BLaER1 treated with 17β-estradiol and CSF1 and Interleukin-3, amounts not matched to agents 10 nM and 100 nM (cell line): ENCODE measurements at regions not wholly inside any gene's neighbourhood (a gene's known extent, or its start where the extent isn't known, plus 50 kb on each side); places are given as distances from the start of the nearest gene placed in this dataset.

Experiments used
- H3K27ac ChIP-seq, 11 experiments: shearing (Covaris generic); formaldehyde crosslinking; 2 replicates each; pipeline ENCODE4 v1.8.1; 2022
- H3K27me3 ChIP-seq, 11 experiments: shearing (Covaris generic); formaldehyde crosslinking; 2 replicates each; pipeline ENCODE4 v1.8.1; 2022
- H3K36me3 ChIP-seq, 11 experiments: shearing (Covaris generic); formaldehyde crosslinking; 2 replicates each; pipeline ENCODE4 v1.8.1; 2022
- H3K4me1 ChIP-seq, 10 experiments: shearing (Covaris generic); formaldehyde crosslinking; 2 replicates each; pipeline ENCODE4 v1.8.1; 2022
- H3K4me2 ChIP-seq, 11 experiments: shearing (Covaris generic); formaldehyde crosslinking; 2 replicates each; pipeline ENCODE4 v1.8.1; 2022
- H3K4me3 ChIP-seq, 10 experiments: shearing (Covaris generic); formaldehyde crosslinking; 2 replicates each; pipeline ENCODE4 v1.8.1; 2022
- H3K9ac ChIP-seq, 11 experiments: shearing (Covaris generic); formaldehyde crosslinking; 2 replicates each; pipeline ENCODE4 v1.8.1; 2022
- H3K9me3 ChIP-seq, 11 experiments: shearing (Covaris generic); formaldehyde crosslinking; replicated peaks in 1 of 11; 2 replicates each; pipeline ENCODE4 v1.8.1; 2022
- H4K20me1 ChIP-seq, 11 experiments: shearing (Covaris generic); formaldehyde crosslinking; 2 replicates each; pipeline ENCODE4 v1.8.1; 2022
- Cebpa-rat ChIP-seq, 11 experiments: shearing (Covaris generic); IDR thresholded peaks; 2 replicates each; pipeline ENCODE4 v1.8.1; 2022

DNA sequence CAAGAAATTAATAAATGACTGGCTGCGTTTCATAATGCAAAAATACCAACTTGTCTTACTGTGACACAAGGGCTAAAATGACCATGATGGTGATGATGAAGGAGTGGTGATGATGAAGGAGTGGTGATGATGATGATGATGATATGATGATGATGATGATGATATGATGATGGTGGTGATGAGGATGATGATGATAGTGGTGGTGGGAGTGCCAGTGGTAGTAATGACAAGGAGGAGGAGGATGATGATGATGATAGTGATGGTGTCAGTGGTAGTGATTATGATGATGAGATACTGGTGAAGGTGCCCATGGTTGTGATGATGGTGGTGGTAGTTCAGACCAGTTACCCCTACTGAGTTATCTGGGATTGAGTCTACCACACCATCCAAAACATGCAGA is 265.9 kb downstream of the FGFR2 start:
- Histone ChIP-seq H3K27ac (no peak overlapping the region), H3K27me3 (no peaks in the 10 kb centered on the region), H3K4me2 (peak overlapping the region in 2 of 11 experiments; percentile 1 to 2; a peak in 2 of 22 replicates), H3K36me3 (no peaks in the 10 kb centered on the region), H3K4me1 (peaks cover 0 to 30% (median 20%) of the 10 kb centered on the region in 10 experiments; a peak in 14 of 20 replicates), H3K9me3 (peaks cover 0 to 7% (median 0%) of the 10 kb centered on the region in 11 experiments; a peak in 4 of 22 replicates), H3K4me3 (no peak overlapping the region), H4K20me1 (no peaks in the 10 kb centered on the region), H3K9ac (no peak overlapping the region)
- no peak for TF ChIP-seq Cebpa-rat (IDR thresholded peaks at IDR 0.05)

- no peaks in the 10 kb centered on the region for H4K20me1 ChIP-seq
- H3K9ac ChIP-seq: no peak overlapping the region
- H3K9me3 ChIP-seq: no peaks in the 10 kb centered on the region
- H3K36me3 ChIP-seq: no peaks in the 10 kb centered on the region
- H3K27me3 ChIP-seq: no peaks in the 10 kb centered on the region
- no peak overlapping the region for H3K27ac ChIP-seq
- TF ChIP-seq Cebpa-rat (IDR thresholded peaks at IDR 0.05): no peak
- peaks cover 0 to 30% (median 20%) of the 10 kb centered on the region in 10 experiments; a peak in 14 of 20 replicates for H3K4me1 ChIP-seq
- peak overlapping the region in 2 of 11 experiments; percentile 1 to 2; a peak in 2 of 22 replicates for H3K4me2 ChIP-seq
- H3K4me3 ChIP-seq: no peak overlapping the region
Observed at GRCh38 chr10:121332829-121333765, 265.1 kb downstream of the FGFR2 start.

- H3K36me3 ChIP-seq: no peaks in the 10 kb centered on the region
- H4K20me1 ChIP-seq: no peaks in the 10 kb centered on the region
- TF ChIP-seq Cebpa-rat (IDR thresholded peaks at IDR 0.05): no peak
- no peak overlapping the region for H3K4me2 ChIP-seq
- H3K9ac ChIP-seq: no peak overlapping the region
- H3K4me3 ChIP-seq: no peak overlapping the region
- no peak overlapping the region for H3K27ac ChIP-seq
- no peaks in the 10 kb centered on the region for H3K27me3 ChIP-seq
- H3K4me1 ChIP-seq: peaks cover 0 to 13% (median 9%) of the 10 kb centered on the region in 10 experiments; a peak in 12 of 20 replicates
- no peaks in the 10 kb centered on the region for H3K9me3 ChIP-seq
Observed at GRCh38 chr10:121335386-121335925, 262.8 kb downstream of the FGFR2 start.

- no peak for TF ChIP-seq Cebpa-rat (IDR thresholded peaks at IDR 0.05)
- H4K20me1 ChIP-seq: no peaks in the 10 kb centered on the region
Observed at GRCh38 chr10:121337427-121337826, 260.8 kb downstream of the FGFR2 start.

DNA sequence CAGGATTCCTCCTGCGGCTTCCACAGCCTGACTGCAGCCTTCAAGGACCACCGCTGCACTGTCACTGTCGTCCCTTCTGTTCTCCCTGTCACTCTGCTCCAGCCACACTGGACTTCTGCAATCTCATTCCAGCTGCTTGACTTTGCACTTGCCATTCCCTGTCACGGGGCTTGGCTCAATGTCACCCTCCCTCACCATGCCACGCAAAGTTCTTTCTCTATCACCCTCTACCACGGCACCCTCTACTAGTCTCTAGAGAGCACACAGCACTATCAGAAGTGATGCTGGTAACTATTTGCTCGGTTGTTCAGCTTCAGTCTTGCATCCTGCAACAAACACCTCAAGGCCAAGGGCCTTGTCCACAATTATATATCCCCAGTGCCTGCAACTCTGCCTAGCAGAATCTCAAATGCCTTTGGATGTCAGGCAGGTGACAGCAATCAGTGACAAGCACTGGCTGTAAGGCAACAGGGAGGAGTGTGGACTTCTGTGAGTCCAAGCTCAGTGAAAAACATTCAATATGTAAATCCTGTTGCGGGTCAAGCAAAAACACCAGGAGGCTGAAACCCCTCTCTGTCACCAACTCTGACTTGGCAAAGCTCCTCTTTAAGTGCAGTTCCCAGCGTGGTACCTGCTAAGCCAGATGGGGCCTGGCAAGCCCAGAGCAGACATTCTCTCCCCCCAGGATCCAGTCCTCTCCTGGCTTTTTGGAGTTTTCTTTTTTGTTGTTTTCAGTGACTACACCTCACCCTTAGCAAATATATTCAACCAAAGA is 259.9 kb downstream of the FGFR2 start:
- TF ChIP-seq Cebpa-rat (IDR thresholded peaks at IDR 0.05): no peak
- Histone ChIP-seq H3K4me1 (no peaks in the 10 kb centered on the region), H3K36me3 (no peaks in the 10 kb centered on the region), H3K4me3 (no peak overlapping the region), H3K4me2 (no peak overlapping the region), H3K27me3 (no peaks in the 10 kb centered on the region), H3K27ac (no peak overlapping the region), H3K9me3 (0 out of 22 replicates have a peak, but pooled peaks cover 0 to 6% (median 0%) of the 10 kb centered on the region in 11 experiments), H3K9ac (no peak overlapping the region), H4K20me1 (no peaks in the 10 kb centered on the region)

More at GRCh38 chr10:121337427-121337826, 260.8 kb downstream of the FGFR2 start:
- Histone ChIP-seq H3K9me3 (0 out of 22 replicates have a peak, but pooled peaks cover 0 to under 1% (median 0%) of the 10 kb centered on the region in 11 experiments), H3K27me3 (no peaks in the 10 kb centered on the region), H3K4me2 (no peak overlapping the region), H3K9ac (no peak overlapping the region), H3K4me3 (no peak overlapping the region), H3K36me3 (no peaks in the 10 kb centered on the region), H3K27ac (no peak overlapping the region), H3K4me1 (peaks cover 0 to 8% (median 0%) of the 10 kb centered on the region in 10 experiments; a peak in 1 of 20 replicates)

GRCh38 chr10:121339114-121339513 is 259.1 kb downstream of the FGFR2 start:
- Histone ChIP-seq H3K9ac (no peak overlapping the region), H3K9me3 (0 out of 22 replicates have a peak, but pooled peaks cover 0 to 7% (median 0%) of the 10 kb centered on the region in 11 experiments), H3K4me2 (no peak overlapping the region), H3K36me3 (no peaks in the 10 kb centered on the region), H3K27me3 (no peaks in the 10 kb centered on the region), H3K4me1 (no peaks in the 10 kb centered on the region), H3K27ac (no peak overlapping the region), H3K4me3 (no peak overlapping the region), H4K20me1 (no peaks in the 10 kb centered on the region)
- no peak for TF ChIP-seq Cebpa-rat (IDR thresholded peaks at IDR 0.05)

- Histone ChIP-seq H3K4me2 (no peak overlapping the region), H3K9me3 (0 out of 22 replicates have a peak, but pooled peaks cover 0 to 7% (median 0%) of the 10 kb centered on the region in 11 experiments), H3K27me3 (no peaks in the 10 kb centered on the region), H3K4me1 (no peaks in the 10 kb centered on the region), H3K36me3 (no peaks in the 10 kb centered on the region), H4K20me1 (no peaks in the 10 kb centered on the region), H3K9ac (no peak overlapping the region), H3K4me3 (no peak overlapping the region), H3K27ac (no peak overlapping the region)
- no peak for TF ChIP-seq Cebpa-rat (IDR thresholded peaks at IDR 0.05)
Observed at GRCh38 chr10:121340271-121340831, 257.9 kb downstream of the FGFR2 start.

GRCh38 chr10:121351540-121351939 is 246.7 kb downstream of the FGFR2 start:
- Histone ChIP-seq H3K4me1 (no peaks in the 10 kb centered on the region), H3K9ac (no peak overlapping the region), H3K27ac (no peak overlapping the region), H3K4me2 (no peak overlapping the region), H3K36me3 (no peaks in the 10 kb centered on the region), H3K27me3 (no peaks in the 10 kb centered on the region), H3K9me3 (peaks cover 12 to 20% (median 16%) of the 10 kb centered on the region in 11 experiments; a peak in 21 of 22 replicates), H4K20me1 (no peaks in the 10 kb centered on the region), H3K4me3 (no peak overlapping the region)
- TF ChIP-seq Cebpa-rat (IDR thresholded peaks at IDR 0.05): no peak
